GM20431 (cell line): ENCODE measurements at regions not wholly inside any gene's neighbourhood (a gene's known extent, or its start where the extent isn't known, plus 50 kb on each side); places are given as distances from the start of the nearest gene placed in this dataset.
"Not testable (repeated sequence)": the region's sequence is repeated elsewhere in the genome, so short reads cannot be mapped to it uniquely, and the experiment has no call there.

Experiments used
- in situ Hi-C: fragments of 300-500 bp; cut with MseI, MboI; formaldehyde crosslinking; loops from one replicate; pipeline ENCODE4 v1.15.0; 2020; ENCODE audit warnings: low sequenced_read_pairs; ENCODE audit not compliant: unreplicated experiment

- in situ Hi-C loops, result no loop called here
These were observed 235.1 kb downstream of the UACA start for GRCh38 chr15:70528270-70528706.

- in situ Hi-C loops, result no loop called here
These were observed 236.4 kb downstream of the UACA start for GRCh38 chr15:70526974-70527325.

GRCh38 chr15:70526221-70526973 is 237.0 kb downstream of the UACA start:
- in situ Hi-C loops, result no loop called here

- in situ Hi-C loops, result no loop called here
These were observed 237.8 kb downstream of the UACA start for GRCh38 chr15:70525551-70525950.

- in situ Hi-C loops, result no loop called here
These were observed 238.9 kb downstream of the UACA start for GRCh38 chr15:70524470-70524869.

- in situ Hi-C loops, result no loop called here
These were observed 239.7 kb downstream of the UACA start for GRCh38 chr15:70523616-70524015.

- in situ Hi-C loops, result no loop called here
These were observed 240.2 kb downstream of the UACA start for GRCh38 chr15:70523192-70523591.

GRCh38 chr15:70522323-70522966 is 240.9 kb downstream of the UACA start:
- in situ Hi-C loops, result no loop called here

GRCh38 chr15:70521576-70522322 is 241.6 kb downstream of the UACA start:
- in situ Hi-C loops, result no loop called here

GRCh38 chr15:70519616-70520015 is 243.7 kb downstream of the UACA start:
- in situ Hi-C loops, result no loop called here

- in situ Hi-C loops, result no loop called here
These were observed 244.4 kb downstream of the UACA start for GRCh38 chr15:70519004-70519365.

- in situ Hi-C loops, result no loop called here
These were observed 245.0 kb downstream of the UACA start for GRCh38 chr15:70518201-70519003.

- in situ Hi-C loops, result no loop called here
These were observed 246.2 kb downstream of the UACA start for GRCh38 chr15:70517194-70517590.

- in situ Hi-C loops, result no loop called here
These were observed 246.8 kb downstream of the UACA start for GRCh38 chr15:70516408-70517193.

- in situ Hi-C loops, result no loop called here
These were observed 249.1 kb downstream of the UACA start for GRCh38 chr15:70514251-70514650.

GRCh38 chr15:70513819-70514218 is 249.5 kb downstream of the UACA start:
- in situ Hi-C loops, result no loop called here

- in situ Hi-C loops, result no loop called here
These were observed 250.5 kb downstream of the UACA start for GRCh38 chr15:70512772-70513362.

- in situ Hi-C loops, result not testable (repeated sequence)
These were observed 251.3 kb downstream of the UACA start for GRCh38 chr15:70511972-70512587.

- in situ Hi-C loops, result no loop called here
These were observed 252.9 kb downstream of the UACA start for GRCh38 chr15:70510433-70510832.
